HEK293 (cell line): ENCODE measurements at regions not wholly inside any gene's neighbourhood (a gene's known extent, or its start where the extent isn't known, plus 50 kb on each side); places are given as distances from the start of the nearest gene placed in this dataset.

ENCODE experiments used
- CTCF ChIA-PET: fragments of 350-600 bp; formaldehyde crosslinking; extraction: SDS; loops from one replicate; lab custom pipeline; 2021; ENCODE audit warnings: antibody characterized with exemption; lab: Yijun Ruan, JAX
- POLR2A ChIA-PET: fragments of 300-600 bp; formaldehyde crosslinking; extraction: SDS; loops from one replicate; lab custom pipeline; 2020; ENCODE audit warnings: antibody characterized with exemption, inconsistent platforms; lab: Yijun Ruan, JAX
- H3K27ac ChIP-seq: fragments of 200-500 bp; sonication (Bioruptor generic); 2 replicates; pipeline ENCODE4 v1.5.1; 2014; ENCODE audit warnings: low read depth, low read length, control low read depth, inconsistent platforms; ENCODE audit errors: extremely low read depth
- H3K36me3 ChIP-seq, 2 experiments: fragments of 200-500 bp in 1 of 2; sonication (Bioruptor generic) in 1 of 2; 1 replicate in 1 of 2; 2 replicates in 1 of 2; pipeline ENCODE4 v1.5.1; 2014 to 2017; ENCODE audit warnings: inconsistent platforms in 2 of 2, low read length in 2 of 2; ENCODE audit not compliant: control insufficient read depth in 2 of 2, insufficient read depth in 1 of 2
- H3K4me1 ChIP-seq: fragments of 200-500 bp; sonication (Bioruptor generic); 2 replicates; pipeline ENCODE4 v1.5.1; 2014; ENCODE audit warnings: mild to moderate bottlenecking, low read length, inconsistent platforms; ENCODE audit not compliant: control insufficient read depth, insufficient read depth
- H3K4me3 ChIP-seq: 2 replicates; pipeline ENCODE4 v1.5.1; 2011; ENCODE audit warnings: low read depth, mild to moderate bottlenecking, control low read depth, low read length, moderate library complexity
- H3K9me3 ChIP-seq: fragments of 200-500 bp; sonication (Bioruptor generic); 2 replicates; pipeline ENCODE4 v1.5.1; 2014; ENCODE audit warnings: low read depth, low read length, inconsistent platforms; ENCODE audit not compliant: control insufficient read depth, insufficient read depth
- HOXD13 ChIP-seq: sonication (generic); formaldehyde crosslinking; IDR thresholded peaks from 2 replicates; pipeline ENCODE4 v1.8.0; 2022; ENCODE audit warnings: missing genetic modification reagents, borderline replicate concordance
- KLF7 ChIP-seq: fragments of 450-650 bp; formaldehyde crosslinking; IDR thresholded peaks from 2 replicates; pipeline ENCODE4 v1.5.1; 2016; ENCODE audit warnings: missing biosample characterization, missing genetic modification characterization, borderline replicate concordance
- PATZ1 ChIP-seq: fragments of 450-650 bp; formaldehyde crosslinking; IDR thresholded peaks from 2 replicates; pipeline ENCODE4 v1.5.1; 2016; ENCODE audit warnings: missing biosample characterization, missing genetic modification characterization
- PRDM2 ChIP-seq: fragments of 450-650 bp; formaldehyde crosslinking; IDR thresholded peaks from 2 replicates; pipeline ENCODE4 v1.5.1; 2016; ENCODE audit warnings: missing biosample characterization, missing genetic modification characterization, borderline replicate concordance
- ZBTB1 ChIP-seq: fragments of 450-650 bp; formaldehyde crosslinking; IDR thresholded peaks from 2 replicates; pipeline ENCODE4 v1.5.1; 2016; ENCODE audit warnings: missing biosample characterization, missing genetic modification characterization
- ZBTB11 ChIP-seq: fragments of 450-650 bp; formaldehyde crosslinking; conservative IDR thresholded peaks from 2 replicates; pipeline ENCODE4 v1.5.1; 2016; ENCODE audit warnings: low read depth, missing biosample characterization, missing genetic modification characterization
- ZBTB49 ChIP-seq: fragments of 450-650 bp; formaldehyde crosslinking; IDR thresholded peaks from 2 replicates; pipeline ENCODE4 v1.5.1; 2016; ENCODE audit warnings: missing biosample characterization, missing genetic modification characterization, low read depth
- ZNF132 ChIP-seq: fragments of 450-650 bp; formaldehyde crosslinking; IDR thresholded peaks from 2 replicates; pipeline ENCODE4 v1.5.1; 2017; ENCODE audit warnings: missing biosample characterization, missing genetic modification characterization, borderline replicate concordance
- ZNF16 ChIP-seq: fragments of 450-650 bp; formaldehyde crosslinking; IDR thresholded peaks from 2 replicates; pipeline ENCODE4 v1.5.1; 2016; ENCODE audit warnings: low read depth, missing biosample characterization, missing genetic modification characterization
- ZNF169 ChIP-seq: fragments of 450-650 bp; formaldehyde crosslinking; IDR thresholded peaks from 2 replicates; pipeline ENCODE4 v1.5.1; 2016; ENCODE audit warnings: missing biosample characterization, missing genetic modification characterization
- ZNF184 ChIP-seq: fragments of 450-650 bp; IDR thresholded peaks from 2 replicates; pipeline ENCODE4 v1.5.1; 2018; ENCODE audit warnings: missing biosample characterization, mild to moderate bottlenecking, missing genetic modification characterization
- ZNF239 ChIP-seq: fragments of 450-650 bp; formaldehyde crosslinking; IDR thresholded peaks from 2 replicates; pipeline ENCODE4 v1.5.1; 2016; ENCODE audit warnings: missing biosample characterization, missing genetic modification characterization
- ZNF416 ChIP-seq: fragments of 450-650 bp; formaldehyde crosslinking; IDR thresholded peaks from 2 replicates; pipeline ENCODE4 v1.5.1; 2016; ENCODE audit warnings: missing biosample characterization, missing genetic modification characterization
- ZNF530 ChIP-seq: fragments of 450-650 bp; formaldehyde crosslinking; IDR thresholded peaks from 2 replicates; pipeline ENCODE4 v1.5.1; 2016; ENCODE audit warnings: low read depth, missing biosample characterization, missing genetic modification characterization
- ZNF837 ChIP-seq: fragments of 450-650 bp; formaldehyde crosslinking; IDR thresholded peaks from 2 replicates; pipeline ENCODE4 v1.5.1; 2016; ENCODE audit warnings: missing biosample characterization, missing genetic modification characterization

GRCh38 chr18:77973745-77974144 is 724.1 kb downstream of the GALR1 start (continued):
- TF ChIP-seq ZNF132 (tag by site-specific recombination) (no peak), PRDM2 (tag by site-specific recombination) (no peak), ZNF530 (tag by site-specific recombination) (no peak), HOXD13 (no peak), ZNF837 (tag by site-specific recombination) (no peak), ZNF16 (tag by site-specific recombination) (no peak), PATZ1 (tag by site-specific recombination) (no peak), ZNF416 (tag by site-specific recombination) (no peak), ZNF239 (no peak), ZNF169 (tag by site-specific recombination) (no peak), ZBTB49 (tag by site-specific recombination) (no peak), KLF7 (tag by site-specific recombination) (no peak), ZNF184 (no peak)

GRCh38 chr18:77974329-77974728 is 724.7 kb downstream of the GALR1 start:
- Histone ChIP-seq H3K4me1 (no peaks in the 10 kb centered on the region), H3K27ac (no peak overlapping the region), H3K4me3 (no peak overlapping the region), H3K36me3 (no peaks in the 10 kb centered on the region), H3K9me3 (no peaks in the 10 kb centered on the region)
- ChIA-PET CTCF (no interaction called here), POLR2A (no interaction called here)
- TF ChIP-seq ZBTB1 (tag by site-specific recombination) (no peak), ZBTB11 (no peak)
- TF ChIP-seq, all 188 proteins: peak for 0
